Neural progenitor cell (in vitro differentiated cells): ENCODE measurements at regions not wholly inside any gene's neighbourhood (a gene's known extent, or its start where the extent isn't known, plus 50 kb on each side); places are given as distances from the start of the nearest gene placed in this dataset.
A peak's percentile ranks its signal among the peaks of the same experiment; 100 is the strongest.

Experiments used
- DNase-seq: peaks from one replicate; pipeline ENCODE4 v3.0.0-alpha.2; 2016; ENCODE audit warnings: low spot score
- H2AFZ ChIP-seq: fragments of 200-600 bp; sonication (generic); replicated peaks from 2 replicates; pipeline ENCODE4 v1.6.1; 2016; ENCODE audit warnings: antibody characterized with exemption
- H3F3A ChIP-seq: fragments of 200-600 bp; sonication (generic); 2 replicates; pipeline ENCODE4 v1.6.1; 2016; ENCODE audit warnings: antibody characterized with exemption, low read depth
- H3K27ac ChIP-seq: fragments of 200-600 bp; sonication (generic); 2 replicates; pipeline ENCODE4 v1.5.1; 2016; ENCODE audit warnings: mild to moderate bottlenecking
- H3K27me3 ChIP-seq: fragments of 200-600 bp; sonication (generic); 2 replicates; pipeline ENCODE4 v1.6.1; 2016; ENCODE audit warnings: mild to moderate bottlenecking, moderate library complexity
- H3K36me3 ChIP-seq: fragments of 200-600 bp; sonication (generic); 2 replicates; pipeline ENCODE4 v1.5.1; 2016
- H3K4me1 ChIP-seq: fragments of 200-600 bp; sonication (generic); 2 replicates; pipeline ENCODE4 v1.6.1; 2016; ENCODE audit warnings: mixed run types
- H3K4me2 ChIP-seq: fragments of 200-600 bp; sonication (generic); 2 replicates; pipeline ENCODE4 v1.6.1; 2016
- H3K4me3 ChIP-seq: fragments of 200-600 bp; sonication (generic); 2 replicates; pipeline ENCODE4 v1.5.1; 2016
- H3K79me2 ChIP-seq: fragments of 200-600 bp; sonication (generic); 2 replicates; pipeline ENCODE4 v1.6.1; 2016; ENCODE audit warnings: low read depth
- H3K9ac ChIP-seq: fragments of 200-600 bp; sonication (generic); 2 replicates; pipeline ENCODE4 v1.6.1; 2016
- H3K9me3 ChIP-seq: fragments of 200-600 bp; sonication (generic); 2 replicates; pipeline ENCODE4 v1.5.1; 2016; ENCODE audit warnings: low read depth
- H4K20me1 ChIP-seq: fragments of 200-600 bp; sonication (generic); 2 replicates; pipeline ENCODE4 v1.6.1; 2016; ENCODE audit warnings: low read depth
- H3K27ac Mint-ChIP-seq: 3 replicates; pipeline ENCODE4 v1.8.0; 2021; ENCODE audit warnings: mixed read lengths
- H3K27me3 Mint-ChIP-seq: 2 replicates; pipeline ENCODE4 v1.8.0; 2022; ENCODE audit warnings: low read depth, mild to moderate bottlenecking, inconsistent platforms, moderate library complexity, mixed read lengths; ENCODE audit not compliant: insufficient read depth
- H3K36me3 Mint-ChIP-seq: 3 replicates; pipeline ENCODE4 v1.8.0; 2021; ENCODE audit warnings: mixed read lengths
- H3K4me1 Mint-ChIP-seq: 3 replicates; pipeline ENCODE4 v1.8.0; 2021; ENCODE audit warnings: mixed read lengths
- H3K4me3 Mint-ChIP-seq: 3 replicates; pipeline ENCODE4 v1.8.0; 2021; ENCODE audit warnings: mild to moderate bottlenecking, moderate library complexity, mixed read lengths
- H3K9me3 Mint-ChIP-seq: 3 replicates; pipeline ENCODE4 v1.8.0; 2020; ENCODE audit warnings: mixed read lengths
- CTCF ChIP-seq: fragments of 200-600 bp; sonication (generic); IDR thresholded peaks from 2 replicates; pipeline ENCODE4 v1.5.1; 2017; ENCODE audit warnings: antibody characterized with exemption, mild to moderate bottlenecking
- EZH2 ChIP-seq: fragments of 200-600 bp; sonication (generic); IDR thresholded peaks from 2 replicates; pipeline ENCODE4 v1.6.1; 2017; ENCODE audit warnings: antibody characterized with exemption, mild to moderate bottlenecking, moderate library complexity
- EZH2phosphoT487 ChIP-seq: fragments of 200-600 bp; sonication (generic); IDR thresholded peaks from 2 replicates; pipeline ENCODE4 v1.6.1; 2017; ENCODE audit warnings: antibody characterized with exemption

- no peaks in the 10 kb centered on the region for H3K27me3 ChIP-seq
- peak overlapping the region; percentile 48 for H2AFZ ChIP-seq
- H3F3A ChIP-seq, result no peaks in the 10 kb centered on the region
- TF ChIP-seq CTCF (no peak), EZH2phosphoT487 (no peak), EZH2 (no peak)
- no peak for DNase-seq
- H3K9me3 ChIP-seq, result no peaks in the 10 kb centered on the region
- H3K79me2 ChIP-seq, result no peaks in the 10 kb centered on the region
- Mint-ChIP-seq H3K36me3 (no peaks in the 10 kb centered on the region), H3K9me3 (no peaks in the 10 kb centered on the region), H3K27ac (no peak overlapping the region), H3K4me3 (no peak overlapping the region), H3K4me1 (no peaks in the 10 kb centered on the region), H3K27me3 (no peaks in the 10 kb centered on the region)
- no peak overlapping the region for H3K9ac ChIP-seq
- H3K4me2 ChIP-seq, result no peak overlapping the region
- no peaks in the 10 kb centered on the region for H4K20me1 ChIP-seq
- H3K4me1 ChIP-seq, result no peaks in the 10 kb centered on the region
- H3K4me3 ChIP-seq, result no peak overlapping the region
- no peaks in the 10 kb centered on the region for H3K36me3 ChIP-seq
- no peak overlapping the region for H3K27ac ChIP-seq
Measured at GRCh38 chr2:209044307-209044706, 379.5 kb upstream of the MAP2 start.

GRCh38 chr2:209046163-209046562 is 377.7 kb upstream of the MAP2 start:
- Histone ChIP-seq H2AFZ (no peak overlapping the region), H3K4me3 (no peak overlapping the region), H3K27ac (no peak overlapping the region), H3K27me3 (no peaks in the 10 kb centered on the region), H3K4me1 (no peaks in the 10 kb centered on the region), H3K79me2 (no peaks in the 10 kb centered on the region), H3K9me3 (no peaks in the 10 kb centered on the region), H4K20me1 (no peaks in the 10 kb centered on the region), H3K9ac (no peak overlapping the region), H3K36me3 (no peaks in the 10 kb centered on the region), H3K4me2 (no peak overlapping the region), H3F3A (no peaks in the 10 kb centered on the region)
- Mint-ChIP-seq H3K4me1 (no peaks in the 10 kb centered on the region), H3K27me3 (no peaks in the 10 kb centered on the region), H3K36me3 (no peaks in the 10 kb centered on the region), H3K9me3 (no peaks in the 10 kb centered on the region), H3K4me3 (no peak overlapping the region), H3K27ac (no peak overlapping the region)
- DNase-seq, result no peak
- TF ChIP-seq EZH2phosphoT487, result no peak
- TF ChIP-seq EZH2, result no peak
- TF ChIP-seq CTCF, result no peak

GRCh38 chr2:209049608-209050007 is 374.2 kb upstream of the MAP2 start:
- no peaks in the 10 kb centered on the region for H3K9me3 ChIP-seq
- no peaks in the 10 kb centered on the region for H3K4me1 Mint-ChIP-seq
- no peak overlapping the region for H3K27ac ChIP-seq
- H3K4me2 ChIP-seq, result no peak overlapping the region
- no peaks in the 10 kb centered on the region for H3K36me3 ChIP-seq
- no peaks in the 10 kb centered on the region for H3K79me2 ChIP-seq
- no peaks in the 10 kb centered on the region for H3K9me3 Mint-ChIP-seq
- no peak overlapping the region for H3K4me3 ChIP-seq
- H4K20me1 ChIP-seq, result no peaks in the 10 kb centered on the region
- no peaks in the 10 kb centered on the region for H3K27me3 ChIP-seq
- no peak overlapping the region for H3K4me3 Mint-ChIP-seq
- no peaks in the 10 kb centered on the region for H3K4me1 ChIP-seq
- no peak for DNase-seq
- no peaks in the 10 kb centered on the region for H3F3A ChIP-seq
- no peak overlapping the region for H2AFZ ChIP-seq
- no peak overlapping the region for H3K27ac Mint-ChIP-seq
- H3K36me3 Mint-ChIP-seq, result no peaks in the 10 kb centered on the region
- H3K27me3 Mint-ChIP-seq, result no peaks in the 10 kb centered on the region
- H3K9ac ChIP-seq, result no peak overlapping the region
- no peak for TF ChIP-seq EZH2
- TF ChIP-seq EZH2phosphoT487, result no peak
- no peak for TF ChIP-seq CTCF

GRCh38 chr2:209062210-209062609 is 361.6 kb upstream of the MAP2 start:
- H3K27ac ChIP-seq, result no peak overlapping the region
- no peak overlapping the region for H3K9ac ChIP-seq
- no peaks in the 10 kb centered on the region for H3K9me3 ChIP-seq
- H3K4me1 ChIP-seq, result peaks cover 9% of the 10 kb centered on the region
- peaks cover 2% of the 10 kb centered on the region for H3K27me3 Mint-ChIP-seq
- no peak for DNase-seq
- no peak for TF ChIP-seq EZH2
- no peak for TF ChIP-seq CTCF
- TF ChIP-seq EZH2phosphoT487, result no peak
- no peaks in the 10 kb centered on the region for H3K4me1 Mint-ChIP-seq
- no peaks in the 10 kb centered on the region for H3K36me3 ChIP-seq
- no peak overlapping the region for H3K4me3 Mint-ChIP-seq
- no peak overlapping the region for H2AFZ ChIP-seq
- H3K27ac Mint-ChIP-seq, result no peak overlapping the region
- no peak overlapping the region for H3K4me2 ChIP-seq
- no peaks in the 10 kb centered on the region for H4K20me1 ChIP-seq
- no peaks in the 10 kb centered on the region for H3K79me2 ChIP-seq
- H3F3A ChIP-seq, result no peaks in the 10 kb centered on the region
- no peaks in the 10 kb centered on the region for H3K9me3 Mint-ChIP-seq
- H3K27me3 ChIP-seq, result no peaks in the 10 kb centered on the region
- H3K36me3 Mint-ChIP-seq, result no peaks in the 10 kb centered on the region
- no peak overlapping the region for H3K4me3 ChIP-seq
